ENCODE measurements at regions not wholly inside any gene's neighbourhood (a gene's known extent, or its start where the extent isn't known, plus 50 kb on each side); places are given as distances from the start of the nearest gene placed in this dataset.

DNA sequence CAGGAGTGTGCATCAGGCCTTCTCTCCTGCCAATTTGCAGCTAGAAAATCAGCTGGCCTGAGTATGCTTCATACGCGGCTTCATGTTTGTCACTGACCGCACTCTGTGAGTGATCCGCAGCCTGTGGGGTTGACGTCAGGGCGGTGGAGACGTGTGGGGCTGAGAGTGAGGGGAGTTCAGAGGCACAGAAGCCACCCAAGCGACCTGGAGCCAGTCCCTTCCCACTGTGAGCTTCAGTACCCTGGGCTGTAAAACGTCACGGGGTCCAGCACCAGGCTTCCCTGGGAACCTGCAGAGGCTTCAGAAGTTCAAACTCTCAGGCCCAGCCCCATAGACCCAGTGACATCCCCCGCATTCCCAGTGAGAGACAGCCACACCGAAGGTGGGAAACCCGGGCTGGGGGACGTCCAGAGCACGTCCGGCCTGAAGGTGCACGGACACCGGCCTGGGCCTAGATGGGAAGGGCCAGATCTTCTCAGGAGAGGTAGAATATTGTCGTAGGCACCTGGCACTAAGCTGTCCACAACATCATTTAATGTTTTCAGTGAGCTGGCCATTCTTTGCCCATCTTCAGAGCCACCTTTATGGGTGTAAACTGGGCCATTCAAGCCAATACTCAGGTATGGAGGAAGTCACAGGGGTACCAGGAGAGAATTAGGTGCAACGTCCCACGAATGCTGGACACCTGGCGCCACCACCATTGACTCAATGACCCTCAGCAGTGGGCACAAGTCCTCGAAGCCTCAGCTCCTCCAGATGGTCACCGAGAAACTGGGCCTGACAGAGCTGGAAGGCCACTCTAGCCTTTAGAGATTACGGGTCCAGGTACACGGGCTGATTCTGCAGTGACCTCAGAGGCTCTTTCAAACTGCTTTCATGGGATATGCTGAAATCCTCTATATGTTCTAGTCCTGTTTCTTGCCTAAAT lies 235.6 kb upstream of the MYT1L start:
- no peak overlapping the region for H3K4me3 Mint-ChIP-seq
- peaks cover 9% of the 10 kb centered on the region for H3K27me3 Mint-ChIP-seq (ENCODE audit: insufficient read depth)
- no peak for DNase-seq
- TF ChIP-seq, protein P1, sequence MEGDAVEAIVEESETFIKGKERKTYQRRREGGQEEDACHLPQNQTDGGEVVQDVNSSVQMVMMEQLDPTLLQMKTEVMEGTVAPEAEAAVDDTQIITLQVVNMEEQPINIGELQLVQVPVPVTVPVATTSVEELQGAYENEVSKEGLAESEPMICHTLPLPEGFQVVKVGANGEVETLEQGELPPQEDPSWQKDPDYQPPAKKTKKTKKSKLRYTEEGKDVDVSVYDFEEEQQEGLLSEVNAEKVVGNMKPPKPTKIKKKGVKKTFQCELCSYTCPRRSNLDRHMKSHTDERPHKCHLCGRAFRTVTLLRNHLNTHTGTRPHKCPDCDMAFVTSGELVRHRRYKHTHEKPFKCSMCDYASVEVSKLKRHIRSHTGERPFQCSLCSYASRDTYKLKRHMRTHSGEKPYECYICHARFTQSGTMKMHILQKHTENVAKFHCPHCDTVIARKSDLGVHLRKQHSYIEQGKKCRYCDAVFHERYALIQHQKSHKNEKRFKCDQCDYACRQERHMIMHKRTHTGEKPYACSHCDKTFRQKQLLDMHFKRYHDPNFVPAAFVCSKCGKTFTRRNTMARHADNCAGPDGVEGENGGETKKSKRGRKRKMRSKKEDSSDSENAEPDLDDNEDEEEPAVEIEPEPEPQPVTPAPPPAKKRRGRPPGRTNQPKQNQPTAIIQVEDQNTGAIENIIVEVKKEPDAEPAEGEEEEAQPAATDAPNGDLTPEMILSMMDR (IDR thresholded peaks at IDR 0.05): no peak
- H3K4me1 Mint-ChIP-seq (ENCODE audit: low read depth): no peaks in the 10 kb centered on the region
- no peak overlapping the region for H3K27ac Mint-ChIP-seq
- peaks cover 59% of the 10 kb centered on the region for H3K9me3 Mint-ChIP-seq
- peaks cover 4% of the 10 kb centered on the region; the same call in 1 of the 2 replicates for H3K36me3 Mint-ChIP-seq (ENCODE audit: low read depth)

DNA sequence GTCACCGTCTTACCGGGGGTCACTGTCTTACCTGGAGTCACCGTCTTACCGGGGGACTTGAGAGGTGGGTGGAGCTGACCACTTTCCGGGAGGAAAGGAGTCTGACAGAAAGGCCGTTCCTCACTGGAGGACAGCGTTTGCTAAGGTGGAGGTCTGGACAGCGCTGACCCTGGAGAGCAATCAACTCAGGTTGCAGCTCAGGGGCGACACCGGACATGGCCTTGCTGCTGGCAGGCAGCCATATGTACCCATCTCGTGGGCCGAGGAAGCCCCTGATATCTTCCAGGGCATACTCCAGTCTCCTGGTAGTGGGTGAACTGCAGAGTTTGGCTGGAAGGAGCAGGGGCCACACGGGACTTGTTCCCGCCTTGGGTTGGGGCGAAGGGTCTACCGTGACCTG lies 234.6 kb upstream of the MYT1L start:
- no peak overlapping the region for H3K4me3 Mint-ChIP-seq
- peaks cover 4% of the 10 kb centered on the region; the same call in 1 of the 2 replicates for H3K36me3 Mint-ChIP-seq (ENCODE audit: low read depth)
- TF ChIP-seq, protein P1 (IDR thresholded peaks at IDR 0.05): no peak
- H3K9me3 Mint-ChIP-seq: peaks cover 67% of the 10 kb centered on the region
- DNase-seq: no peak
- H3K27ac Mint-ChIP-seq: no peak overlapping the region
- no peaks in the 10 kb centered on the region for H3K4me1 Mint-ChIP-seq (ENCODE audit: low read depth)
- H3K27me3 Mint-ChIP-seq (ENCODE audit: insufficient read depth): peaks cover 9% of the 10 kb centered on the region

DNA sequence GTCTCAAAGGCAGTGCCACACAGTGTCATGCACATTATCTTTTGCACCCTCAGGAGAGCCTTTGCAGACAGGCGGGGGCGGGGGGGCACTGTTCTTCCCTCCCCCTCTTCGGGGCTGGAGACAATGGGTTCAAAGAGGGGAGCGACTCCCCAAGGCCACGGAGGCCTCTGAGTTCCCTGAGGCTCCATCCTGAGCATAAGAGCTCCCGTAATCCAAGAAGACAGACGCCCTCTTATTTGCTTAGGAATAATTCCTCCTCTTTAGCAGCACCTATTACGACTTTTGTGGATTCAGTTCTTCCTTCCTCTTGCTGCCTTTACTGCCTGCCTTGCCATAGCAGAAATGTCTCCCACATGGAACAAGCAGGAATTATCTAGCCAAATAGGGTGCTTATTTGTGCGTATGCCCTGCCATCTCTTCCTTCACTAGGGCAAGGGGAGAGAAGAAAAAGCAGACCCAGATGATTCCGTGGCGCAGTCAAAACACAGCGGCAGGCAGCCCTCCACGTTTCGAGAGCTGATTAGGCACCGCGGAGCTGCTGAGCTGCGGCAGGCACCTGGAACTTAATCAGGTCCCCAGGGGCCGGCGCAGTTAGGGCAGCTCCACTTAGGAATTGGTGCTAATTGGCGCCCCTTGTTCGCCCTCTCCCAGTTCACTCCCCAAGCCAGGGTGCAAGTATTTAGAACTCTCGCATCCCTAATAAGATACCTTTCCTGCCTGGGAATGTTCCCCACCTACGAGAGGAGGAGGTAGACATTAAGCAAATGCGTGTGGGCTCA lies 233.4 kb upstream of the MYT1L start:
- peaks cover 9% of the 10 kb centered on the region for H3K27me3 Mint-ChIP-seq (ENCODE audit: insufficient read depth)
- H3K9me3 Mint-ChIP-seq: peaks cover 68% of the 10 kb centered on the region
- no peaks in the 10 kb centered on the region for H3K4me1 Mint-ChIP-seq (ENCODE audit: low read depth)
- no peak overlapping the region for H3K4me3 Mint-ChIP-seq
- H3K36me3 Mint-ChIP-seq (ENCODE audit: low read depth): peaks cover 4% of the 10 kb centered on the region; the same call in 1 of the 2 replicates
- TF ChIP-seq, protein P1 (IDR thresholded peaks at IDR 0.05): no peak
- DNase-seq: no peak
- H3K27ac Mint-ChIP-seq: no peak overlapping the region

DNA sequence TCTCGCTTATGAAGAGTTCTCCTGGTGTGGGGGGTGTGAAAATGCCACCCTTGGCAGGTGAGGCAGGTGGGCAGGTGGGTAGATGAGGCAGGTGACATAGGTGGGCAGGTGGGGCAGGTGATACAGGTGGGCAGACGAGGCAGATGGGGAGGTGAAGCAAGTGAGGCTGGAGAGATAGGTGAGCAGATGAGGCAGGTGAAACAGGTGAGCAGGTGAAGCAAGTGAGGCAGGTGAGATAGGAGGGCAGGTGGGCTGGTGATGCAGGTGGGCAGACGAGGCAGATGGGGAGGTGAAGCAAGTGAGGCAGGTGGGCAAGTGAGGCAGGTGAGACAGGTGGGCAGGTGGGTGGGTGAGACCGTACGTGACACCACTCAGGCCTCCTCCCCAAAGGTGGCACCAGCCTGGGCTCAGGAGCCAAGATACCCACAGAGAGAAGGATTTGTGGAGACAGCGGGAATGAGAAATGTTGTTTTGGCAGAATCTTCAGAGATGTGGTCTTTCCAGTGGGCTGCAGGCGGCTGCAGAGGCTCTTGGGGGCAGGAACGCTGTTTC lies 232.3 kb upstream of the MYT1L start:
- Mint-ChIP-seq H3K27ac (no peak overlapping the region), H3K36me3 (ENCODE audit: low read depth) (peaks cover 4% of the 10 kb centered on the region; the same call in 1 of the 2 replicates), H3K4me1 (ENCODE audit: low read depth) (no peaks in the 10 kb centered on the region), H3K9me3 (peaks cover 64% of the 10 kb centered on the region), H3K27me3 (ENCODE audit: insufficient read depth) (peaks cover 6% of the 10 kb centered on the region), H3K4me3 (no peak overlapping the region)
- TF ChIP-seq, protein P1 (IDR thresholded peaks at IDR 0.05): no peak
- DNase-seq: no peak

DNA sequence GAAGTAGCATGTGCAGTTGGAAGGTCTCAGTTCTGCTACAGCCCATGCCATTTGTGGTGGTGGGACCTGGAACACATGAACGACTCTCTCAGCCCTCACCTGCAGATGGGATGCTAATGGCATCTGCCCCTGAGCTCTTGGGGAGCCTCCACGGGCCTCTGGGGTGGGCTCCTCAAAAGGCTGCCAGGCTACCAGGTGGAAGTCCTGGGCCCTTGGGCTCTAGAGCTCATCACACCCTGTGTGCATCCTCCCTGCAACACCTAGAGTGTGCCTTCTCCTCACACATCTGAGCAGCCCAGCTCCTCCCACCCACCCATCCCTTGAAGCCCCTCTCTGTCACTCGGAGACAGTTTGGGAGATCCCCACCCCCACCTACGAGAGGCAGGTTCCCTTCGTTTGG lies 231.8 kb upstream of the MYT1L start:
- DNase-seq: no peak
- no peak overlapping the region for H3K4me3 Mint-ChIP-seq
- H3K36me3 Mint-ChIP-seq (ENCODE audit: low read depth): peaks cover 6% of the 10 kb centered on the region
- H3K27me3 Mint-ChIP-seq (ENCODE audit: insufficient read depth): peaks cover 3% of the 10 kb centered on the region
- TF ChIP-seq, protein P1 (IDR thresholded peaks at IDR 0.05): no peak
- H3K27ac Mint-ChIP-seq: no peak overlapping the region
- H3K4me1 Mint-ChIP-seq (ENCODE audit: low read depth): no peaks in the 10 kb centered on the region
- peaks cover 64% of the 10 kb centered on the region for H3K9me3 Mint-ChIP-seq

Measured in HFFc6 (cell line).